Right atrium auricular region (tissue), 2 donors: ENCODE measurements at regions not wholly inside any gene's neighbourhood (a gene's known extent, or its start where the extent isn't known, plus 50 kb on each side); places are given as distances from the start of the nearest gene placed in this dataset.

Source experiments
- DNase-seq: peaks from one replicate; pipeline ENCODE4 v3.0.0-alpha.2; 2019; ENCODE audit warnings: low spot score
- H3K27ac ChIP-seq, 2 donors: fragments of 200-600 bp; sonication (generic); 1 replicate in 1 of 2; 2 replicates in 1 of 2; pipeline ENCODE4 v1.5.1; 2016 to 2019
- H3K27me3 ChIP-seq, 2 donors: fragments of 200-600 bp; sonication (generic); one replicate each; pipeline versions ENCODE4 v1.5.1 to v1.6.0; 2017 to 2019
- H3K36me3 ChIP-seq: fragments of 200-600 bp; sonication (generic); one replicate; pipeline ENCODE4 v1.5.1; 2016
- H3K4me1 ChIP-seq, 2 donors: fragments of 200-600 bp; sonication (generic); one replicate each; pipeline versions ENCODE4 v1.5.1 to v1.6.0; 2017 to 2019
- H3K4me3 ChIP-seq, 2 donors: fragments of 200-600 bp; sonication (generic); 1 replicate in 1 of 2; 2 replicates in 1 of 2; pipeline ENCODE4 v1.5.1; 2017 to 2019; ENCODE audit warnings: mild to moderate bottlenecking in 1 of 2, moderate library complexity in 1 of 2
- H3K9me3 ChIP-seq, 2 donors: fragments of 200-600 bp; sonication (generic); one replicate each; pipeline ENCODE4 v1.5.1; 2019
- CTCF ChIP-seq, 2 donors: fragments of 200-600 bp; sonication (generic); IDR thresholded peaks; one replicate each; pipeline ENCODE4 v1.5.1; 2019; ENCODE audit warnings: antibody characterized with exemption in 2 of 2

GRCh38 chr1:218207194-218207593 lies 77.9 kb upstream of the RRP15 start:
- TF ChIP-seq CTCF (IDR thresholded peaks at IDR 0.05) = no peak
- no peaks in the 10 kb centered on the region for H3K27me3 ChIP-seq
- no peaks in the 10 kb centered on the region for H3K4me1 ChIP-seq
- H3K9me3 ChIP-seq = no peaks in the 10 kb centered on the region
- no peak overlapping the region for H3K27ac ChIP-seq
- no peak for DNase-seq
- H3K4me3 ChIP-seq = no peak overlapping the region
- H3K36me3 ChIP-seq = no peaks in the 10 kb centered on the region

DNA sequence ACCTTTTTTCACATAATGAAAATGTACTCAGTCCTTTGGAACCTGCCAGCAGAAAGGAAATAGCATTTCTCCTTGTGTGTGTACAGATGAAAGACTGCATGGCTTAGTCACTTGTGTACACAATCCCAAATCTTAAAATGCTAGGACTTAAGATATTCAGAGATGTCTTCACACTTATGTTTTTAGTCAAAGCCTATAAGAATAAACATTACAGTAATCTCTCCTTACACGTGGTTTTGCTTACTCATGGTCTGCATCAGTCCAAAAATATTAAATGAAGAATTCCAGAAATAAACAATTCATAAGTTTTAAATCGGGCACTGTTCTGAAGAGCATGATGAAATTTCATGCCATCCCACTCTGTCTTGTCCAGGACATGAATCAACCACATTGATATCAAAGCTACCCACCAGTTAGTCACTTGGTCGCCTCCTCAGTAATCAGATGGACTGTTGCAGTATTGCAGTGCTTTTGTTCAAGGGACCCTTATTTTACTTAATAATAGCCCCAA lies 75.7 kb upstream of the RRP15 start:
- no peak overlapping the region for H3K27ac ChIP-seq
- H3K4me3 ChIP-seq = no peak overlapping the region
- H3K4me1 ChIP-seq = no peaks in the 10 kb centered on the region
- no peaks in the 10 kb centered on the region for H3K36me3 ChIP-seq
- no peak for TF ChIP-seq CTCF (IDR thresholded peaks at IDR 0.05)
- no peak for DNase-seq
- no peaks in the 10 kb centered on the region for H3K9me3 ChIP-seq
- H3K27me3 ChIP-seq = no peaks in the 10 kb centered on the region

- no peak for TF ChIP-seq CTCF (IDR thresholded peaks at IDR 0.05)
- Histone ChIP-seq H3K9me3 (no peaks in the 10 kb centered on the region), H3K4me1 (no peaks in the 10 kb centered on the region), H3K36me3 (no peaks in the 10 kb centered on the region), H3K27ac (no peak overlapping the region), H3K27me3 (no peaks in the 10 kb centered on the region), H3K4me3 (no peak overlapping the region)
- no peak for DNase-seq
Measured at GRCh38 chr1:218211241-218211640, 73.9 kb upstream of the RRP15 start.

DNA sequence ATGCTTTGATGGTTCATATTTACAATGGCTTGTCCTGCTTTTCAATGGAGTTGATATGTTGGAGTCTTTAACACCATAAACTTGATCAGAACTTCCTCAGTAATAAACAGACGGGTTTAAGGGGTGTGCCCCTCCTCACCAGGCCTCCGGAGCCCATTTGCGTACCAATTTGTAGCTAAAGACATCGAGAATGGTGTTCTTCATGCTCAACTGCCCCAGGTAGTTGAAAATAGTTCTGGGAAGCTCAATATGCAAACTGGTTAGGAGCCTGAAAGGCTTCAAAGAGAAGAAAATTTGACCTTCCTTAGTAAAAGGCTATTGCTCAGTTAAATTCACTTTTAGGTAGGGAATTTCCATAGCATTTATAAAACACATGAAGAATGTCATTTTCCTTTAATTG lies 68.1 kb upstream of the RRP15 start:
- Histone ChIP-seq H3K9me3 (no peaks in the 10 kb centered on the region), H3K36me3 (no peaks in the 10 kb centered on the region), H3K4me1 (no peaks in the 10 kb centered on the region), H3K27me3 (no peaks in the 10 kb centered on the region), H3K4me3 (no peak overlapping the region), H3K27ac (no peak overlapping the region)
- no peak for DNase-seq
- TF ChIP-seq CTCF (IDR thresholded peaks at IDR 0.05) = no peak

- Histone ChIP-seq H3K4me3 (no peak overlapping the region), H3K27ac (no peak overlapping the region)
Measured at GRCh38 chr1:218219460-218219859, 65.6 kb upstream of the RRP15 start.

More at GRCh38 chr1:218219460-218219859, 65.6 kb upstream of the RRP15 start:
- no peaks in the 10 kb centered on the region for H3K27me3 ChIP-seq
- no peak for TF ChIP-seq CTCF (IDR thresholded peaks at IDR 0.05)
- no peaks in the 10 kb centered on the region for H3K36me3 ChIP-seq
- H3K9me3 ChIP-seq = no peaks in the 10 kb centered on the region
- no peaks in the 10 kb centered on the region for H3K4me1 ChIP-seq
- DNase-seq = no peak
